Jurkat, Clone E6-1 (cell line): ENCODE measurements at regions not wholly inside any gene's neighbourhood (a gene's known extent, or its start where the extent isn't known, plus 50 kb on each side); places are given as distances from the start of the nearest gene placed in this dataset.

Source experiments
- DNase-seq: peaks from one replicate; pipeline ENCODE4 v3.0.0-alpha.2; 2011; ENCODE audit warnings: low read depth, low spot score
- H3K4me3 ChIP-seq: 2 replicates; pipeline ENCODE4 v1.5.1; 2011; ENCODE audit warnings: mild to moderate bottlenecking, low read length, control low read depth, moderate library complexity

DNA sequence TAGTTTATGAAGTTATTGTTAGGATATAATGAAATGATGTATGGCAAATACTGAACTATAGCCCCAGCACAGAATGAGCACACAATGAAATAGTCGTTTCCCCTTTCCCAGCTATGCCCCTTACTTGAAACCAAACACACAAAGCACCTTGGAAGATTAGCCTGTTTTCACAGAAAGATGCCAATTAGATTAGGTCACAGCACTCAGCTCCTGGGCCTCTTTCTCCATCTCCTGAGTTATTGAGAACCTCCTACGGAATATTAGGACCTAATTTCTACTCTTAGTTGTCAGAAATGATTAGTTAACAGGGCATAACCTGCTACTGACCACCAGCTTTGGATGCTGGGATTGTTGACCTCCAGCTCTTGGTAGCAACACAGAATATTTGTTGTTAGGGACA lies 269.4 kb upstream of the ROPN1 start:
- no peak overlapping the region for H3K4me3 ChIP-seq
- DNase-seq: no peak

DNA sequence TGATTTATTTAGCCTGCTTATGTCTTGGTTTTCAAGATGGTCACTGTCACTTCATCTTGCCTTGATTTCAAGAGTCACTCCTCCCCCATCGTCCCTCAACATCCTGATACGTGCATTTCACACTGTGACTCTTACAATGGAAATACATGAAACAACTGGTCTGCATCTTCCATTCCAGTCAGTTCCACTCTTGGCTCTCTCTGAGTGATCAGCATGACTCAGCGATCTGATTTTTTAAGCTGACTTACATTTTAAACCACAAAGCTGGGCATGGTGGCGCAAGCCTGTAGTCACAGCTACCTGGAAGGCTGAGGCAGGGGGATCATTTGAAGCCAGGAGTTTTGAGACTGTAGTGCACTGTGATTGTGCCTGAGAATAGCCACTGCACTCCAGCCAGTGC lies 271.2 kb upstream of the ROPN1 start:
- H3K4me3 ChIP-seq: no peak overlapping the region
- peak; percentile 7 for DNase-seq

GRCh38 chr3:124264346-124264745 lies 272.4 kb upstream of the ROPN1 start:
- no peak for DNase-seq
- no peak overlapping the region for H3K4me3 ChIP-seq

- no peak for DNase-seq
- H3K4me3 ChIP-seq: no peak overlapping the region
Measured at GRCh38 chr3:124266487-124266886, 274.6 kb upstream of the ROPN1 start.

- H3K4me3 ChIP-seq: no peak overlapping the region
Measured at GRCh38 chr3:124267406-124267805, 275.5 kb upstream of the ROPN1 start.

GRCh38 chr3:124268355-124268754 lies 276.4 kb upstream of the ROPN1 start:
- H3K4me3 ChIP-seq: no peak overlapping the region
- DNase-seq: no peak

More at GRCh38 chr3:124267406-124267805, 275.5 kb upstream of the ROPN1 start:
- DNase-seq: no peak

DNA sequence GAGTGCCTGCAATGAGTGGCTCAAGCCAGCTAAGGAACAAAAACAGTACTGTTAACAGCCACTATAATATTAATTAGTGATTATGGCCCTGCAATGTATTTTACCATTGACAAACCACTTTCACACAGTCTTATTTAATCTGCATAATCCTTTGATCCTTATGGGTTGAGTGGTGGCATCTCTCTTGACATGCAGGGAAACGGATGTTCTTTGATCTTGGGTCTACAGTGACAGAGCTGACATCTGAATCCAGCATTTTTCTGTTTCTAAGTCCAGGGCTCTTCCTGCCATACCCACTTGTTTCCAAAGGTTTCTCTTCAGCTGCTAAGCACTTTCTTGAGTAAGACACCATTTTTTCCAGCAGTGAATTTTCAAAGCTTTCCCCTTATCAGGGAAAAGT lies 277.7 kb upstream of the ROPN1 start:
- DNase-seq: peak; percentile 11

DNA sequence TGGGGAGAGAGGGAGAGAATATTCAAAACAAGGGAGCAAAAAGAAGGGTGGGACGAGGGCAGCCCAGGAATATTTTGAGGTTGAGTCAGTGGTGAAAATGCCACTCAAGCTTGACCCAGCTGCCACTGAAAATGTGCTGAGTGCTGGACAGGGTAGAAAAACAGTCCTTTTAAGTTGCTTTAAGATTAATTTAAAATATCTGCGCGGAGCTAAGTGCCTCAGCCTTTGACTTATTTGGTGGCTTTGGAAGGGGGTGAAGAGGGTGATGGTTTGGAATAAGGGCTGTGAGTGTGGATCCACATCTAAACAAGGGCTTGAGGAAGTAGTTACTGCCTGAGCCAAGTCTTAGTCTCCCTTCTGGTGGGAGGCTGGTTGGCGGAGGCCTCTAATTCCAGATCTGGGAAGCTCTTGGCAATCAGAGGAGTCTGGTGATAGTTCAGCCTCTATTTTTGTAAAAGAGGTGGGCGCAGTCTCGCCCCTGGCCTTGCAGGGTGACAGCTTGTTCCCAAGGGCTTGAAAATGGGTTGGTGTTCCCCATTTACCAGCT lies 280.8 kb upstream of the ROPN1 start:
- no peak for DNase-seq

More for the DNA sequence above, 277.7 kb upstream of the ROPN1 start:
- H3K4me3 ChIP-seq: no peak overlapping the region

GRCh38 chr3:124273651-124274050 lies 281.7 kb upstream of the ROPN1 start:
- DNase-seq: no peak
- H3K4me3 ChIP-seq: no peak overlapping the region

More for the DNA sequence above, 280.8 kb upstream of the ROPN1 start:
- no peak overlapping the region for H3K4me3 ChIP-seq

DNA sequence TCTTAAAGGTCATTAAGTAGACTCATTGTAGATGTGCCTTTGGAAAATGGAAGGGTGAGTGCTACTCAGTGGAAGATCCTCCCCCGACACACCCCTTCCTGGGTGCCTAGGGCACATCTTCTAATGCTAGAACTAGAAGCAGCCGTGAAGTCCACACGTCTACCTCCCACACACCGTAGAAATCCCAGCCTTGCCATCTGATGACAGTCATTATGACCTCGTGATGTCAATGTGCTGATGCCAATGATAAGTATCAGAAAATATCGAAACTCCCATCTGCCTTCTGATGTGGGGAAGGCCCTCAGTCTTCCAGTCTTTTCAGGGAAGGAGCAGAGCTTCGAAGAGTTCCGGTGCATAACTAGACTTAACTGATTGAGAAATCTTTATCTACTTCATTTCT lies 282.1 kb upstream of the ROPN1 start:
- DNase-seq: no peak
- H3K4me3 ChIP-seq: no peak overlapping the region

DNA sequence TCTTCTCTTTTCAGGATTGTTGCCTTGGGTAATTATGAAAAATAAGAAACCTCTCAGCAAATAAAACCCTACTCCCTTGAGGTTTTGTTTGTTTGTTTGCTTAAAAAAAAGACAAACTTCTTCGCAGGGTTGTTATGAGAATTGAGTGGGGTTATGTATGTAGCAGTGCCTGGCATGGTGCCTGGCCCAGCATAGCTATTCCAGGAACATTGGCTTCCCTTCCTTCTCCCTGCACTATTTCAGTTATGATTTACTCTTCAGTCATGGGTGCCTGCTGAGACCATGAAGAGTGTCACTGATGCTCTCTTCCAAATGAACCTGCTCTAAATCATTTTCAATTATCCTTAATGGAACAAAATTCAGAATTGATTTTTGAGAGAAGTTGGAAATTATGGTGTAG lies 283.5 kb upstream of the ROPN1 start:
- DNase-seq: no peak
- H3K4me3 ChIP-seq: no peak overlapping the region

DNA sequence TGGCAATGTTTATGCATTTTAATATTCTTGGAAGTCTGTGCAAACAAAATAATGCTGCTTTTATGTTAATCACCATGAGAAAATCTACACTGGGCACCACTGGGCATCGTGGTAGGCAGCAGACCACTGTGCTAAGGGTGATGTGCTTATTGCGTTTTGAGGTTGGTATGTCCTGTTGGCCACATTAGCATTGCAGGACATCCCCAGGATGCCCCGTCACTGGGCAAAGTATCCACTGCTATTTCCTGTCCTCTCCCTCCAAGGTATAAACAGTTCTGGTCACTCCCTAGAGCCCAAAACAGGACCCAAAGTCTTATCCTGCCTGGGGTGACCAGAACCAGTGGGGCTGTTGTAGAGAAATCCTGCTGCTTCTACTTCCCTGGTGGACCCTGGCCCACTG lies 284.2 kb upstream of the ROPN1 start:
- no peak overlapping the region for H3K4me3 ChIP-seq
- DNase-seq: no peak

GRCh38 chr3:124276539-124277143 lies 284.7 kb upstream of the ROPN1 start:
- no peak overlapping the region for H3K4me3 ChIP-seq
- no peak for DNase-seq

GRCh38 chr3:124277144-124277890 lies 285.4 kb upstream of the ROPN1 start:
- H3K4me3 ChIP-seq: no peak overlapping the region
- no peak for DNase-seq

DNA sequence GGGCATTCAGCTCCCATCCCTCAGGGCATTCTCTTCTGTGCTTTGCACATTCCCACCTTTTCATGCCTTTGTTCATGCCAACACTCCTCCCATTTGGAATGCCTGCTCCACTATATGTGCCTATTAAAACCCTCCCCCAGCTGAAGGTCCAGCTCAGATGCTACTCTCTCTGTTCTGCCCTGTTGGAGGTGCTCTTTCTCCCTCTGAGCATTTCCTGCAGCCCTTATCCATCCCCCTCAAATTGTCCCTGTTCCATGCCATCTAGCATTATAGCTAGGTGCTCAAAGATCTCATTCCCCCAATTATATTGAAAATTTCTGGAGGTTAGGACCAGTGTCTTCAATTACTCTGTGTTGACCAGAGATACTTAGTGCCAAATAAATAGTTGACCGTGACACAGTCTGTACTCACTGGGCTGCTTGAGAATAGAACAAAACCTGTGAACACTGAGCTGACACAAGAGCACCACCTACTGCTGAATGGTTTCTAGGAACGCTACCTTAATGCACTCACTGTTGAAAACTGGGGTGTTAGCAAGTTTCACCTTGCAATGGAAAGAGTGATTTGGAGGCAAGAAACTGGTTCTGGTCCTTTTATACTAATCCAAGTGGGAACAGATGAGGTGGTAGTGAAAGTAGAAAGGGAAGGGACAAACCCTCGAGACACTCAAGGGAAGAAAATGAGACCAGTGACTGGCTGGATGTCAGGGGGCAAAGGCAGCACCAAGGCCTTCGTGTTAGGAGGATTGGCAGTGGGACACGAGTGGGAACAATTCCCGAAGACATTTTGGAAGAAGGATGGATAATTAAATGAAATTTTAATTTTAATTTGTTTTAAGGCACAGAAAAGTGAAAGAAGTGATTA lies 289.8 kb upstream of the ROPN1 start:
- H3K4me3 ChIP-seq: no peak overlapping the region
- peak; percentile 7 for DNase-seq

DNA sequence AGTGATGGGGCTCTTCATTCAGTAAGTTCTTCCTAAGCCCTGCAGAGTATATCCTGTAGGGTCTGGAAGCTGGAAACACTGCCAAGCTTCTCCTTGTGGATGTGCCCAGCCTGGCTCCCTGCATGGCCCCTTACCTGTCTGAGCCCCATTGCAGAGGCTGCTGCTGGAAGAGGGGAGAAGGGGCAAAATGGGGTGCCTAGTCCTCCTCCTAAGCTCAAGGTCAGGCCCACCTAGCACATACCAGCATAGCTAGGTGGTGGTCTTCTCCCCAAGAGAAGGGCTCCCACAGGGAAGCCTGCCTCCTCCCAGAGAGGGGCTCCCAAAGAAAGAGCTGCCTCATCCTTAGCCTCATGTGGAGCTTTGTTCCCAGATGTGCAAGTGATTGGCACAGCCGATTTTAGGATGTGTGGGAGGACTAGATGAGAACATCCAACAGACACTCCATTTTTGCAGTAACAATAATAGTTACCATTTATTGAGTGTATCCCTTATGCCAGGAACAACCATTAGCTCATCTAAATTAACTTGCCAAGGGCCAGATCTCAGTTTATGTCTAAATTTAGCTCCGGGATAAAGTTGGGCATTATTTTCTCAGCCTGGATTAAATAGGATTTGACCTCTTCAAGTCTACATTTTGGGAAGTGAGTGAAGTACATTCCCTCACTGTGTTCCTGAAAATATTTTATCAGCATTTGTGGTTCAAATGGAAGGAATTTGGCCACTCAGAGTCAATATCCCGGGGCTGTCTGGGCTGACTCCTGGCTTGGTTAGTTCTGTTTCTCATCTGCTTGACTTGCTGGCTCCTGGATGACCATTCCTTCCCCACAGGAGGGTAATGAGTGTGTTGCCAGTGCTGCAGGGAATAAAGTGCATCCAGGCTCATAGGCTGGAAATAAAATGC lies 291.1 kb upstream of the ROPN1 start:
- H3K4me3 ChIP-seq: no peak overlapping the region
- DNase-seq: no peak

DNA sequence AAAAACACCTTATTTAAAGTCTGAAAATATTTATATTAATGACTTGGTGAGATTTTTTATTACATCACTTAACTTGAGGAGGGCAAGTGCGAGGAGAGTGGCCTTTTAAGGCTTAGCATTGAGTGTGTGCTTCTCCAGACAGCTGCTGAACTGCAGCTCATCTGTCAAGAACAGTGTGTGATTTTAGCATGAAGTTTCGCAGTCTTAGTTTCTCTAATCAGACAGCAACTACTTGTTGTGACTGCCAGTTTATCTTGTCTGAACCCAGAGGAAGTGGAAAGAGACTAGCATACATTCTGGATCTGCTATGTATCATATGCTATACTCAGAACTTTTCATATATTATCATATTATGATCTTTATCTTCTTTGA lies 291.7 kb upstream of the ROPN1 start:
- H3K4me3 ChIP-seq: no peak overlapping the region
- DNase-seq: no peak

DNA sequence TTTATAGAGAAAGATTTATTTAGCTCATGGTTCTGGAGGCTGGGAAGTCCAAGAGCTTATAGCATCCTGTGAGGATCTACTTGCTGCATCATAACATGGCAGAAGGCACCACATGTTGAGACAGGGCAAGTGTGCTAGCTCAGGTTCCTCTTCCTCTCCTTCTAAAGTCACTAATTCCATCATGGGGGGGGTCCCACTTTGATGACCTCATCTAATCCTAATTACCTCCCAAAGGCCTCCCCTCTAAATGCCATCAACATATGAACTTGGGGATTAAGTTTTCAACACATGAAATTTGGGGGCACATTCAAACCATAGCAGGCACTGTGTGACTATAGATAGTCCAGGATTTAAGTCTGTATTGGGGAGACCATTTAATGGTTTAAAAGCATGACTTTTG lies 297.1 kb upstream of the ROPN1 start:
- no peak for DNase-seq
- no peak overlapping the region for H3K4me3 ChIP-seq

- no peak for DNase-seq
- H3K4me3 ChIP-seq: no peak overlapping the region
Measured at GRCh38 chr3:124291008-124291407, 299.1 kb upstream of the ROPN1 start.
